ENCODE measurements at regions not wholly inside any gene's neighbourhood (a gene's known extent, or its start where the extent isn't known, plus 50 kb on each side); places are given as distances from the start of the nearest gene placed in this dataset.
"Not testable (repeated sequence)": the region's sequence is repeated elsewhere in the genome, so short reads cannot be mapped to it uniquely, and the experiment has no call there.

DNA sequence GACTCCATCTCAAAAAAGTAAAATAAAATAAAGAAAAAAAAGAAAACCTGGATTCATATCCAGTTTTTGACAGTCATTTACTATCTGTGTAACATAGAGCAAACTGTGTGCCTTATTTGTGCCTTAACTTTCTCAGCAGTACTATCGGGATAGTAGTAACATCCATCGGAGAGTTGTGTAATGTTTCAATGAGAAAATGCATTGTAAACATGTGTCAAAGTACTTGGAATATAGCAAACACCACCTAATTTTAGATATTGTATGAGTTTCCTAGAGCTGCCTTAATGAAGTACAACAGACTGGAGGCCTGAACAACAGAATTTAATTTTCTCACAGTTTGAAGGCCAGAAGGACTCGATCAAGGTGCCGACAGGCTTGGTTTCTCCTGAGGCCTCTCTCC, 81.3 kb upstream of the CDC42EP3 start (continued):
- no peak for TF ChIP-seq TP53 (CRISPR knock-in tag; IDR thresholded peaks at IDR 0.05)

DNA sequence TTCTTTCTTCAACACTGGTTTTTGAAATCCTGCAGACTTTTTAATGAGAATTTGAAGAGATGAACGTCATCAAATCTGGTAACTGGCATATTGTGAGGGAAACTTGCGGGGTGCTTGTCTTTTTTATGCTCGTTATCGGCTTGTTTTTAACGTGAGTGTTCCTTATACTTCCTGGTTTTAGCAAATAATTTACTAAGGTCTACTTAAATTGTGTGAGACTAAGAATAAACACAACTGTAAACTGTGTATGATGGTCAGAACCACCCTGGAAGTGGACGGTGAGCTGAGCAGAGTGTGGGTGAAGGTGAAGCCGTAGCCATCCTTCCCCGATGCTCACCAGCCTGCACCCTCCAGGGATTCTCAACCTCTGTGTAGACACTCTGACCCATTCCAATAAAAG, 82.3 kb upstream of the CDC42EP3 start:
- FAIRE-seq (no peak), ATAC-seq (no peak), DNase-seq (ENCODE audit: low read depth in 1 of 2, low spot score in 1 of 2) (no peak)
- Histone ChIP-seq H3K27ac (no peak overlapping the region; a peak in 1 of 6 replicates), H3K4me3 (no peak overlapping the region), H3K4me1 (no peaks in the 10 kb centered on the region), H3K9me3 (0 out of 3 replicates have a peak, but pooled peaks cover 3% of the 10 kb centered on the region), H3K4me2 (no peak overlapping the region; the same call in 2 of the 3 replicates)
- no peak for TF ChIP-seq ZC3H11A (IDR thresholded peaks at IDR 0.05)
- TF ChIP-seq, protein P1, sequence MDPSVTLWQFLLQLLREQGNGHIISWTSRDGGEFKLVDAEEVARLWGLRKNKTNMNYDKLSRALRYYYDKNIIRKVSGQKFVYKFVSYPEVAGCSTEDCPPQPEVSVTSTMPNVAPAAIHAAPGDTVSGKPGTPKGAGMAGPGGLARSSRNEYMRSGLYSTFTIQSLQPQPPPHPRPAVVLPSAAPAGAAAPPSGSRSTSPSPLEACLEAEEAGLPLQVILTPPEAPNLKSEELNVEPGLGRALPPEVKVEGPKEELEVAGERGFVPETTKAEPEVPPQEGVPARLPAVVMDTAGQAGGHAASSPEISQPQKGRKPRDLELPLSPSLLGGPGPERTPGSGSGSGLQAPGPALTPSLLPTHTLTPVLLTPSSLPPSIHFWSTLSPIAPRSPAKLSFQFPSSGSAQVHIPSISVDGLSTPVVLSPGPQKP (IDR thresholded peaks at IDR 0.05; ENCODE audit: low read depth, low read length), result no peak
- TF ChIP-seq FOXS1 (CRISPR knock-in tag; IDR thresholded peaks at IDR 0.05), result no peak
- TF ChIP-seq MYC (IDR thresholded peaks at IDR 0.05; ENCODE audit: borderline replicate concordance, low read length), result no peak
- no peak for TF ChIP-seq FOSL2 (IDR thresholded peaks at IDR 0.05)
- TF ChIP-seq FOSL2 (CRISPR knock-in tag; IDR thresholded peaks at IDR 0.05), result no peak
- TF ChIP-seq FOSB (CRISPR knock-in tag; IDR thresholded peaks at IDR 0.05), result no peak
- no peak for TF ChIP-seq BHLHE40 (IDR thresholded peaks at IDR 0.05; ENCODE audit: low read depth, low read length)
- TF ChIP-seq, protein P2, sequence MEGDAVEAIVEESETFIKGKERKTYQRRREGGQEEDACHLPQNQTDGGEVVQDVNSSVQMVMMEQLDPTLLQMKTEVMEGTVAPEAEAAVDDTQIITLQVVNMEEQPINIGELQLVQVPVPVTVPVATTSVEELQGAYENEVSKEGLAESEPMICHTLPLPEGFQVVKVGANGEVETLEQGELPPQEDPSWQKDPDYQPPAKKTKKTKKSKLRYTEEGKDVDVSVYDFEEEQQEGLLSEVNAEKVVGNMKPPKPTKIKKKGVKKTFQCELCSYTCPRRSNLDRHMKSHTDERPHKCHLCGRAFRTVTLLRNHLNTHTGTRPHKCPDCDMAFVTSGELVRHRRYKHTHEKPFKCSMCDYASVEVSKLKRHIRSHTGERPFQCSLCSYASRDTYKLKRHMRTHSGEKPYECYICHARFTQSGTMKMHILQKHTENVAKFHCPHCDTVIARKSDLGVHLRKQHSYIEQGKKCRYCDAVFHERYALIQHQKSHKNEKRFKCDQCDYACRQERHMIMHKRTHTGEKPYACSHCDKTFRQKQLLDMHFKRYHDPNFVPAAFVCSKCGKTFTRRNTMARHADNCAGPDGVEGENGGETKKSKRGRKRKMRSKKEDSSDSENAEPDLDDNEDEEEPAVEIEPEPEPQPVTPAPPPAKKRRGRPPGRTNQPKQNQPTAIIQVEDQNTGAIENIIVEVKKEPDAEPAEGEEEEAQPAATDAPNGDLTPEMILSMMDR (IDR thresholded peaks at IDR 0.05), result no peak
- no peak for TF ChIP-seq ZFP36 (IDR thresholded peaks at IDR 0.05; ENCODE audit: borderline replicate concordance, partially characterized antibody)
- TF ChIP-seq CBX2 (IDR thresholded peaks at IDR 0.05; ENCODE audit: borderline replicate concordance, low read depth), result no peak
- CTCF ChIA-PET, result interaction anchor here (0.7 kb wide), 1 partner anchor 438 kb away, joined by 3 read pairs; no protein-coding TSS in a partner anchor
- POLR2A ChIA-PET, result no interaction called here
- 69% methylated on average over 8 of the region's 8 CpGs for whole genome bisulfite sequencing (ENCODE audit: missing lambda C conversion rate)

GRCh38 chr2:37755961-37756559, 84.6 kb upstream of the CDC42EP3 start:
- H3K4me1 ChIP-seq; H3K9me3 ChIP-seq; H3K4me3 ChIP-seq; ATAC-seq; H3K27ac ChIP-seq; CTCF ChIA-PET; POLR2A ChIA-PET; DNase-seq (ENCODE audit: low read depth in 1 of 2, low spot score in 1 of 2); H3K4me2 ChIP-seq; FAIRE-seq: not testable (repeated sequence)
- WGBS (ENCODE audit: missing lambda C conversion rate), result 96% methylated on average over 1 of the region's 1 CpG

- H3K27ac ChIP-seq; H3K4me1 ChIP-seq; ATAC-seq; H3K4me3 ChIP-seq; H3K9me3 ChIP-seq; CTCF ChIA-PET; H3K4me2 ChIP-seq; DNase-seq (ENCODE audit: low read depth in 1 of 2, low spot score in 1 of 2); POLR2A ChIA-PET; FAIRE-seq: not testable (repeated sequence)
Observed at GRCh38 chr2:37757456-37757855, 86.0 kb upstream of the CDC42EP3 start.

DNA sequence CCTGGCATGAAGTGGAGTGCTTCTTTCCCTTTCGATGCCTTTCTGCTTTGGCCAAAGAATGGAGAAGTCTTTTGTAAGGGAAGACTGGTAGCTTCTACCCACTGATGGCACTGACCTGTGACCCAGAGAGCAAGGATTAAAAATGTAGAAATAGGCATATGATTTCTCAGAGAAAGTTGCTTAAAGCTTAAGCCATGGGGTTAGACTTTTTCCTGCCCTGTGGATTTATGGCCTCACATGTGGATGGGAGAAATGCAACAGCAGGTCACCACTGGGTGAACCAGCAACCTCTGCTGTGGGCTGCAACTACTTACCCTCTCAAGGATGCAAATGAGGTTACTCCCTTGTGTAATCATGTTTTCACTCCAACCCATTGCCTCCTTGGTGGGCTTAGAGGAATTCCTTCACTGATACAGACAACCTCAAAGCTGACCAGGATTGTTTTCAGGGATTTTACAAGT, 86.7 kb upstream of the CDC42EP3 start:
- H3K9me3 ChIP-seq; H3K4me1 ChIP-seq; H3K4me3 ChIP-seq; DNase-seq (ENCODE audit: low read depth in 1 of 2, low spot score in 1 of 2); H3K4me2 ChIP-seq; POLR2A ChIA-PET; ATAC-seq; H3K27ac ChIP-seq; FAIRE-seq: not testable (repeated sequence)
- CTCF ChIA-PET, result interaction anchor here (0.5 to 1.3 kb wide), 4 partner anchors 15 to 362 kb away, joined by 3 to 4 read pairs (median 3); no protein-coding TSS in a partner anchor
- WGBS (ENCODE audit: missing lambda C conversion rate), result 90% methylated on average over 1 of the region's 1 CpG

DNA sequence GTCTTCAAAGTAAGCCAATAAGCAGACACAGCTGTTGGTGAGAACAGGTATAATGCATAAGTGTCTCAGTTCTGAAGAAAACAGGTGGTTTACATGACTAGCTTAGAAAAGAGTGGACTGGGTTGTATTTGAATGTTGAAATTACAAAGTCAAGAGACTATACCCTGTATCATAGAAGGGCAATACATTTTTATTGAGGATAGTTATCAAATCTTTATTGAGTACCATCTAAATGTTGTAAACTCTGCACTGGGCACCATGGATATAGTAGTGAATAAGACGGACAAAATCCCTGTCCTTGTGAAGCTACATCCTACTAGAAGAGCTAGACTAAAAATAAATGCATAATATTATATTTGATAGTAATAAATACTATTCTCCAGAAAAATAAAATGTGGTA, 88.5 kb upstream of the CDC42EP3 start:
- H3K4me3 ChIP-seq; FAIRE-seq; H3K4me2 ChIP-seq; ATAC-seq; DNase-seq (ENCODE audit: low read depth in 1 of 2, low spot score in 1 of 2); H3K4me1 ChIP-seq; POLR2A ChIA-PET; H3K27ac ChIP-seq; H3K9me3 ChIP-seq: not testable (repeated sequence)
- CTCF ChIA-PET, result interaction anchor here (1.5 to 1.9 kb wide), 2 partner anchors 73 to 346 kb away, joined by 7 read pairs; no protein-coding TSS in a partner anchor
- 92% methylated on average over 1 of the region's 1 CpG for WGBS (ENCODE audit: missing lambda C conversion rate)

Measured in A549 (cell line).